ENCODE measurements at regions not wholly inside any gene's neighbourhood (a gene's known extent, or its start where the extent isn't known, plus 50 kb on each side); places are given as distances from the start of the nearest gene placed in this dataset.

- Histone ChIP-seq H3K4me3 (no peak overlapping the region), H3K27ac (no peak overlapping the region), H3K9me3 (no peaks in the 10 kb centered on the region), H3K27me3 (no peaks in the 10 kb centered on the region), H3K36me3 (no peaks in the 10 kb centered on the region), H3K4me1 (no peaks in the 10 kb centered on the region)
- no peak for DNase-seq
- no peak for TF ChIP-seq POLR2A (IDR thresholded peaks at IDR 0.05)
- no peak for TF ChIP-seq CTCF (IDR thresholded peaks at IDR 0.05)
Measured at GRCh38 chr18:39053571-39053970, 1488.0 kb upstream of the CELF4 start.

- Histone ChIP-seq H3K9me3 (no peaks in the 10 kb centered on the region), H3K4me1 (no peaks in the 10 kb centered on the region), H3K4me3 (no peak overlapping the region), H3K36me3 (no peaks in the 10 kb centered on the region), H3K27ac (no peak overlapping the region), H3K27me3 (no peaks in the 10 kb centered on the region)
- no peak for TF ChIP-seq CTCF (IDR thresholded peaks at IDR 0.05)
- TF ChIP-seq POLR2A (IDR thresholded peaks at IDR 0.05) = no peak
- no peak for DNase-seq
Measured at GRCh38 chr18:39051013-39051412, 1485.4 kb upstream of the CELF4 start.

DNA sequence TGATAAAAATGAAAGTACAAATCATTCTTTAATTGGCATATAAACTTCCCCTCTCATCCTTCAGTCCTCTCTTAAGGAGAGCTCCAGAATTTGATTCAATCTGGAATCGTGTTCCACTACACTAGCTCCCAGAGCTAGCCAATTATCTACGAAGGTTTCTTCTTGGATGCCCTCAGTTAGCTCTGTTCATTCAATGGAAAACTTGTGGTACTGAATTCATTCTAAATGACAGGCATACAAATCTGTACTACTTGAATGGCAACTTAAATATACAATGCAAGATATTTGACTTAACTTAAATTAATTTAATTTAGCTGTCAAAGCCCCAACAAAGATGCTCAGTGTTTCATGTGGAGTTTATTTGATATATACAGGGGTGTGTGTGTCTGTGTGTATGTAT is 1474.2 kb upstream of the CELF4 start:
- no peak for TF ChIP-seq CTCF (IDR thresholded peaks at IDR 0.05)
- TF ChIP-seq POLR2A (IDR thresholded peaks at IDR 0.05) = no peak
- Histone ChIP-seq H3K4me3 (no peak overlapping the region), H3K4me1 (no peaks in the 10 kb centered on the region), H3K27me3 (no peaks in the 10 kb centered on the region), H3K9me3 (no peaks in the 10 kb centered on the region), H3K27ac (no peak overlapping the region), H3K36me3 (no peaks in the 10 kb centered on the region)
- DNase-seq = no peak

DNA sequence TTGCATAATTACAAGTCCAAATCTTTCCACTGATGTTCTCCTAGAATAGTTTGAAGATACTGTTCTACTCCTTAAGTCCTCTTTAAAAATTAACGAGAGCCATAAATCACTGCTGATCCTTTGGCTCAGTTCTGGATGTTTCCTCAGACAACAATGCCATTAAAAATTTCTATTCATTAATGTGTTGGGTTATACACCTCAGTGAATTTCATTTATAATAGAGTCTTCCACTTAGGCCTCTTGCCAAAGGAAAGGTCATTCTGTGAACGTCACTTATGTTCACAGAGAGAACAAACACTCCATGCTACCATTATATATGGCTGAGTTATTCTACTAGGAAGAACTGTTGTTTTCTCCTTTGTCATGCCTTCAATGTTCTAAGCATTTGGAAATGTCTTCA is 1472.3 kb upstream of the CELF4 start:
- no peak overlapping the region for H3K4me3 ChIP-seq
- no peak for DNase-seq
- no peaks in the 10 kb centered on the region for H3K27me3 ChIP-seq
- TF ChIP-seq CTCF (IDR thresholded peaks at IDR 0.05) (no peak), POLR2A (IDR thresholded peaks at IDR 0.05) (no peak)
- H3K4me1 ChIP-seq = no peaks in the 10 kb centered on the region
- H3K9me3 ChIP-seq = no peaks in the 10 kb centered on the region
- H3K27ac ChIP-seq = no peak overlapping the region
- H3K36me3 ChIP-seq = no peaks in the 10 kb centered on the region

DNA sequence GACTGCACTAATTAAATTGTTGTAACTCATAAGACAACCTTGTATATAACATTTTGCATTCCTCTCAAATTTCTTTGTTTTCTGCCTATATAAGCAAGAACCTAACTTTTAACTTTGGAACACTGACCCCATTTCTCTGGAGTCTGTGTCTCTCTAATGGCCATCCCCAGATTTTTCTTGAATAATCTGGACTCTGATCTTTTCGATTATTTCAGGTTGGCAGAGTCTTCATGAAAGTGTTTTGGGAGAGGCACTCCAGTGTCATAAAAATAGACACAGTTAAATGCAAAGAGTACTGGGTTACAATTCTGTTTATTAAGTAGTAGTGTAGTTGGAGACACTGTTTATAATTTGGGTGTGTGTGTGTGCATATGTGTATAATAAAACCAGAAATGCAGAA is 1467.7 kb upstream of the CELF4 start:
- no peak for DNase-seq
- Histone ChIP-seq H3K27ac (no peak overlapping the region), H3K36me3 (no peaks in the 10 kb centered on the region), H3K4me3 (no peak overlapping the region), H3K9me3 (no peaks in the 10 kb centered on the region), H3K27me3 (no peaks in the 10 kb centered on the region), H3K4me1 (no peaks in the 10 kb centered on the region)
- TF ChIP-seq POLR2A (IDR thresholded peaks at IDR 0.05) (no peak), CTCF (IDR thresholded peaks at IDR 0.05) (no peak)

GRCh38 chr18:39031647-39032046 is 1466.0 kb upstream of the CELF4 start:
- Histone ChIP-seq H3K4me1 (no peaks in the 10 kb centered on the region), H3K36me3 (no peaks in the 10 kb centered on the region), H3K9me3 (no peaks in the 10 kb centered on the region), H3K27me3 (no peaks in the 10 kb centered on the region), H3K27ac (no peak overlapping the region), H3K4me3 (no peak overlapping the region)
- TF ChIP-seq POLR2A (IDR thresholded peaks at IDR 0.05) (no peak), CTCF (IDR thresholded peaks at IDR 0.05) (no peak)
- no peak for DNase-seq

Measured in Peyer's patch (tissue), 4 donors.